ENCODE measurements at regions not wholly inside any gene's neighbourhood (a gene's known extent, or its start where the extent isn't known, plus 50 kb on each side); places are given as distances from the start of the nearest gene placed in this dataset.

- TF ChIP-seq EZH2 (IDR thresholded peaks at IDR 0.05; ENCODE audit: insufficient read depth, poor library complexity, severe bottlenecking) (no peak), EZH2phosphoT487 (IDR thresholded peaks at IDR 0.05; ENCODE audit: insufficient read depth, low read depth) (no peak)
Observed at GRCh38 chr15:38745126-38745525, 180.5 kb upstream of the RASGRP1 start.
